Loucy (cell line): ENCODE measurements at regions not wholly inside any gene's neighbourhood (a gene's known extent, or its start where the extent isn't known, plus 50 kb on each side); places are given as distances from the start of the nearest gene placed in this dataset.

Experiments used
- H2AFZ ChIP-seq: fragments of 200-600 bp; sonication (generic); 2 replicates; pipeline ENCODE4 v1.6.0; 2016; ENCODE audit warnings: antibody characterized with exemption, mild to moderate bottlenecking, low read length, moderate library complexity
- H3F3A ChIP-seq: fragments of 200-600 bp; 2 replicates; pipeline ENCODE4 v1.6.0; 2016; ENCODE audit warnings: antibody characterized with exemption, low read depth, mild to moderate bottlenecking
- H3K27me3 ChIP-seq: fragments of 200-600 bp; sonication (generic); 2 replicates; pipeline ENCODE4 v1.6.1; 2014; ENCODE audit warnings: low read length, mild to moderate bottlenecking; ENCODE audit not compliant: insufficient read depth, poor library complexity, severe bottlenecking
- H3K36me3 ChIP-seq: fragments of 200-600 bp; sonication (generic); 2 replicates; pipeline ENCODE4 v1.6.1; 2016; ENCODE audit warnings: low read length; ENCODE audit not compliant: insufficient read depth
- H3K4me1 ChIP-seq: fragments of 200-600 bp; sonication (generic); 2 replicates; pipeline ENCODE4 v1.5.1; 2014; ENCODE audit warnings: low read length, mild to moderate bottlenecking; ENCODE audit not compliant: insufficient read depth, poor library complexity, severe bottlenecking
- H3K4me2 ChIP-seq: fragments of 200-600 bp; sonication (generic); 2 replicates; pipeline ENCODE4 v1.6.0; 2014; ENCODE audit warnings: antibody characterized with exemption, low read length, low read depth, mild to moderate bottlenecking; ENCODE audit not compliant: poor library complexity, severe bottlenecking
- H3K4me3 ChIP-seq: fragments of 200-600 bp; sonication (generic); 2 replicates; pipeline ENCODE4 v1.5.1; 2014; ENCODE audit warnings: low read length, mild to moderate bottlenecking, mixed read lengths; ENCODE audit not compliant: poor library complexity, severe bottlenecking
- H3K79me2 ChIP-seq: fragments of 200-600 bp; sonication (generic); 2 replicates; pipeline ENCODE4 v1.6.1; 2014; ENCODE audit warnings: low read length; ENCODE audit not compliant: insufficient read depth
- H3K9ac ChIP-seq: fragments of 200-600 bp; sonication (generic); 2 replicates; pipeline ENCODE4 v1.6.0; 2014; ENCODE audit warnings: mild to moderate bottlenecking, low read depth, low read length, moderate library complexity; ENCODE audit not compliant: poor library complexity, severe bottlenecking
- H3K9me2 ChIP-seq: fragments of 200-600 bp; sonication (generic); replicated peaks from 2 replicates; pipeline ENCODE4 v1.6.1; 2016; ENCODE audit warnings: low read depth, low read length, mixed read lengths
- H3K9me3 ChIP-seq: fragments of 200-600 bp; sonication (generic); 2 replicates; pipeline ENCODE4 v1.6.1; 2014; ENCODE audit warnings: mild to moderate bottlenecking, antibody characterized with exemption, low read length, low read depth; ENCODE audit not compliant: insufficient read depth
- H4K20me1 ChIP-seq: fragments of 200-600 bp; sonication (generic); 2 replicates; pipeline ENCODE4 v1.6.0; 2014; ENCODE audit warnings: antibody characterized with exemption, low read length, mild to moderate bottlenecking; ENCODE audit not compliant: insufficient read depth, poor library complexity, severe bottlenecking
- CTCF ChIP-seq: fragments of 200-600 bp; sonication (generic); conservative IDR thresholded peaks from 2 replicates; pipeline ENCODE4 v1.5.1; 2014; ENCODE audit warnings: mild to moderate bottlenecking, antibody characterized with exemption, low read length
- EZH2phosphoT487 ChIP-seq: fragments of 200-600 bp; IDR thresholded peaks from 2 replicates; pipeline ENCODE4 v1.6.1; 2018; ENCODE audit warnings: antibody characterized with exemption, mild to moderate bottlenecking, moderate library complexity, borderline replicate concordance

- Histone ChIP-seq H4K20me1 (no peaks in the 10 kb centered on the region), H3K9me2 (no peaks in the 10 kb centered on the region), H3K9me3 (peaks cover 19% of the 10 kb centered on the region; the same call in 1 of the 2 replicates), H3K4me2 (no peak overlapping the region), H3K4me1 (no peaks in the 10 kb centered on the region), H3F3A (no peaks in the 10 kb centered on the region), H3K79me2 (no peaks in the 10 kb centered on the region), H3K9ac (no peak overlapping the region), H3K4me3 (no peak overlapping the region), H3K27me3 (no peaks in the 10 kb centered on the region), H3K36me3 (no peaks in the 10 kb centered on the region), H2AFZ (no peak overlapping the region)
- TF ChIP-seq EZH2phosphoT487 = no peak
- TF ChIP-seq CTCF = no peak
Observed at GRCh38 chr6:168967281-168967925, 286.2 kb downstream of the THBS2 start.

- no peaks in the 10 kb centered on the region for H3K27me3 ChIP-seq
- H3K4me1 ChIP-seq = no peaks in the 10 kb centered on the region
- H4K20me1 ChIP-seq = no peaks in the 10 kb centered on the region
- no peak for TF ChIP-seq EZH2phosphoT487
- TF ChIP-seq CTCF = no peak
- no peak overlapping the region for H3K9ac ChIP-seq
- no peaks in the 10 kb centered on the region for H3K79me2 ChIP-seq
- no peak overlapping the region for H3K4me3 ChIP-seq
- no peaks in the 10 kb centered on the region for H3F3A ChIP-seq
- H2AFZ ChIP-seq = no peak overlapping the region
- no peaks in the 10 kb centered on the region for H3K36me3 ChIP-seq
- H3K9me2 ChIP-seq = no peaks in the 10 kb centered on the region
- H3K9me3 ChIP-seq = peaks cover 9% of the 10 kb centered on the region; the same call in 1 of the 2 replicates
- no peak overlapping the region for H3K4me2 ChIP-seq
Observed at GRCh38 chr6:168964138-168964835, 289.4 kb downstream of the THBS2 start.

- Histone ChIP-seq H3K27me3 (no peaks in the 10 kb centered on the region), H3K9ac (no peak overlapping the region), H3F3A (no peaks in the 10 kb centered on the region), H3K79me2 (no peaks in the 10 kb centered on the region), H2AFZ (no peak overlapping the region), H3K36me3 (no peaks in the 10 kb centered on the region), H3K4me1 (no peaks in the 10 kb centered on the region), H3K4me3 (no peak overlapping the region), H3K9me2 (no peaks in the 10 kb centered on the region), H3K4me2 (no peak overlapping the region), H3K9me3 (peaks cover 5% of the 10 kb centered on the region; the same call in 1 of the 2 replicates), H4K20me1 (no peaks in the 10 kb centered on the region)
- TF ChIP-seq EZH2phosphoT487 = no peak
- TF ChIP-seq CTCF = no peak
Observed at GRCh38 chr6:168962886-168963285, 290.8 kb downstream of the THBS2 start.
